CD4-positive, CD25-positive, alpha-beta regulatory T cell (primary cell): ENCODE measurements at regions not wholly inside any gene's neighbourhood (a gene's known extent, or its start where the extent isn't known, plus 50 kb on each side); places are given as distances from the start of the nearest gene placed in this dataset.

Experiments
- ATAC-seq, 2 donors: fragments of 150-1000 bp; cut with Tn5 transposase; one replicate each; pipeline ENCODE4 v1.10.0; 2021; ENCODE audit warnings: low read depth in 2 of 2, moderate number of reproducible peaks in 2 of 2, moderate library complexity in 1 of 2
- DNase-seq, 3 donors: peaks; one replicate each; pipeline versions ENCODE4 v3.0.0 to v3.0.0-alpha.2; 2012 to 2022; ENCODE audit warnings: mixed read lengths in 1 of 3
- H3K27ac ChIP-seq: one replicate; pipeline ENCODE4 v1.7.0; 2013; ENCODE audit warnings: mild to moderate bottlenecking, low read length; ENCODE audit not compliant: insufficient read depth, poor library complexity, severe bottlenecking
- H3K27me3 ChIP-seq: one replicate; pipeline ENCODE4 v1.7.0; 2013; ENCODE audit warnings: low read length; ENCODE audit not compliant: control insufficient read depth, insufficient read depth
- H3K36me3 ChIP-seq: one replicate; pipeline ENCODE4 v1.7.0; 2013; ENCODE audit warnings: mild to moderate bottlenecking, low read length, moderate library complexity; ENCODE audit not compliant: control insufficient read depth, insufficient read depth
- H3K4me1 ChIP-seq: 2 replicates; pipeline ENCODE4 v1.7.0; 2013; ENCODE audit warnings: mild to moderate bottlenecking, low read length; ENCODE audit not compliant: insufficient read depth, control insufficient read depth, poor library complexity, severe bottlenecking
- H3K4me3 ChIP-seq: one replicate; pipeline ENCODE4 v1.7.0; 2013; ENCODE audit warnings: low read depth, mild to moderate bottlenecking, low read length, moderate library complexity
- H3K9me3 ChIP-seq, 2 experiments: 1 replicate in 1 of 2; 2 replicates in 1 of 2; pipeline ENCODE4 v1.7.0; 2013; ENCODE audit warnings: low read length in 2 of 2, mild to moderate bottlenecking in 1 of 2, moderate library complexity in 1 of 2; ENCODE audit not compliant: control insufficient read depth in 2 of 2
- H3K27ac Mint-ChIP-seq, 3 donors: one replicate each; pipeline ENCODE4 v1.8.0; 2020 to 2022; ENCODE audit warnings: mild to moderate bottlenecking in 3 of 3, mixed read lengths in 3 of 3, moderate library complexity in 2 of 3
- H3K27me3 Mint-ChIP-seq: one replicate; pipeline ENCODE4 v1.8.0; 2022; ENCODE audit warnings: mild to moderate bottlenecking, mixed read lengths
- H3K36me3 Mint-ChIP-seq: one replicate; pipeline ENCODE4 v1.8.0; 2020; ENCODE audit warnings: mixed read lengths
- H3K4me1 Mint-ChIP-seq, 4 donors: one replicate each; pipeline ENCODE4 v1.8.0; 2020 to 2022; ENCODE audit warnings: mixed read lengths in 4 of 4, mild to moderate bottlenecking in 1 of 4
- H3K4me3 Mint-ChIP-seq, 4 donors: one replicate each; pipeline ENCODE4 v1.8.0; 2020 to 2022; ENCODE audit warnings: mild to moderate bottlenecking in 4 of 4, mixed read lengths in 4 of 4, moderate library complexity in 3 of 4
- H3K9me3 Mint-ChIP-seq, 7 donors: one replicate each; pipeline ENCODE4 v1.8.0; 2020 to 2022; ENCODE audit warnings: mixed read lengths in 7 of 7, mild to moderate bottlenecking in 3 of 7, moderate library complexity in 2 of 7

DNA sequence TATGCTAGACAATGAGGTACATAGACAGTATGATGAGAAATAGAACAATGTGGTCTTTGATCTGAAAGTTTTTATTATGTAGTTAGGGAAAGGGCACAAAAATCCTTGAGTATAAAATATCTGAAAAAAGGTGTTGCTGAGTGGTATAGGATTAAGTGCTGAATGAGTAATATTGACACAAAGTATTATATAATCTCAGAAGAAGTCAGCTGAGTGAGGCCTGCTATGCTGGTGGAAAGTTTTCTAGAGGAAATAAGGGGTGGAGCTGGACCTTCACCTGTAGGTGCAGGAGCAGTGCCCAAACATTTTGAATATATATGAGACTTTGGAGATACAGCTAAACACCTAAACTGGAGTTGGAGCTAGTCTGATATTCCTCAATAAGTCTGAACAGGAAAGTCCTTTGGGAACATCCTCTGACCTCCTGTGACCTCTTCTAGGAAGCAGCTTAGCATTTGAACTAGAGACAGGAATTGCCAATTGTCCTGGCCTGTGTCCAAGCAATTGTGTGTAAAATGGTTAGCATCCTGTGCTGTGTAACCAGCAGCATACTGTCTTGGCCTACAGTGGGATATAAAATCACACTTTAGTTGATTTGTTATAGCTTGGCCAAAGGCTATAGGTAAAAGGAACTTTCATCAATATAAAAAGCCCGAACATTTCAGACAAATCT is 285.3 kb downstream of the ANKRD50 start:
- DNase-seq (no peak), ATAC-seq (no peak)
- Histone ChIP-seq H3K27ac (no peak overlapping the region), H3K27me3 (no peaks in the 10 kb centered on the region), H3K9me3 (no peaks in the 10 kb centered on the region), H3K36me3 (no peaks in the 10 kb centered on the region), H3K4me3 (no peak overlapping the region), H3K4me1 (no peaks in the 10 kb centered on the region)
- no peaks in the 10 kb centered on the region for H3K4me1 Mint-ChIP-seq
- no peaks in the 10 kb centered on the region for H3K36me3 Mint-ChIP-seq
- H3K27ac Mint-ChIP-seq: no peak overlapping the region
- peaks cover 0 to 6% (median 3%) of the 10 kb centered on the region in 7 donors for H3K9me3 Mint-ChIP-seq
- no peak overlapping the region for H3K4me3 Mint-ChIP-seq
- H3K27me3 Mint-ChIP-seq: no peaks in the 10 kb centered on the region

DNA sequence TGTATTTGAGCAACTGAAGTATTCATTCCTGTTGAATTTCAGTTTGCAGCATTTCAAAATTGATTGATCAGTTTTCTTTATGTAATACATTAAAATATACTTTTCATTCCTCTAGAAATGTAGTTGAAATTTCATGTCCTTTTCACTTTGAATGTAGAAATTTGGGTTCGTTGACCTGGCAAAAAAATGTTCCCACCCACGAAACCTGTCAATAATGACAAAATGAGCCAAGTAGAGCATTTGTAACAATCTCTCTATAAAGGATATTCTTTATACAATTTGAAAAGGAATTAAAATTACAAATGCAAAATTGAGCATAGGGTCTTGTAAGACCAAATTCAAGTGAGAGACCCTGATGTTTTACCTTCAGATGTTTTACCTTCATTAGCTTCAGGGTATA is 283.9 kb downstream of the ANKRD50 start:
- DNase-seq: no peak
- H3K27ac ChIP-seq: no peak overlapping the region
- no peaks in the 10 kb centered on the region for H3K9me3 ChIP-seq
- Mint-ChIP-seq H3K4me1 (no peaks in the 10 kb centered on the region), H3K9me3 (peaks cover 0 to 6% (median 3%) of the 10 kb centered on the region in 7 donors), H3K4me3 (no peak overlapping the region), H3K27me3 (no peaks in the 10 kb centered on the region), H3K27ac (no peak overlapping the region), H3K36me3 (no peaks in the 10 kb centered on the region)
- ATAC-seq: no peak
- H3K4me1 ChIP-seq: no peaks in the 10 kb centered on the region
- no peaks in the 10 kb centered on the region for H3K27me3 ChIP-seq
- H3K4me3 ChIP-seq: no peak overlapping the region
- H3K36me3 ChIP-seq: no peaks in the 10 kb centered on the region

DNA sequence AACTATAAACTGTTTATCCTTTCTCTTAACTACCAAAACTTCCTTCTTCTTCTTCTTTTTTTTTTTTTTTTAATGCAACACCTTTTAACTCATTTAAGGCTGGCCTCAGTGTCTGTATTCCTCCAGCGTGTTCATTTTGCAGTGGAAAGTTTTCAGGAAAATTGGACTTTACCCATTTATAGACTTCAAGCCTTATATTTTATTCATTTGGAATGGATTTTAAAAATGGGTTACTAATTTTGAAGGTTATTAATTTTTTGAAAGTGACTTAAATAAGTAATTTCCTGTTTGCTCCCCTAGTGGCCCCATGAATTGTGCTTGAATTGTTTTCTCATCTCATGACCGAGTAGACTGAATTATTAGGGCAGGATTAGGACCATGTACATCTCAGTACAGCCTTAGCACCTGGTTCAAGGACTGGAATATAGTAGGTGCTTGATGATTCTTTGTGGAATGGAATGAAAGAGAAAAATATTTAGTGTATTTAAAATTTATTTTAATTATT is 282.7 kb downstream of the ANKRD50 start:
- Histone ChIP-seq H3K27me3 (no peaks in the 10 kb centered on the region), H3K36me3 (no peaks in the 10 kb centered on the region), H3K4me1 (no peaks in the 10 kb centered on the region), H3K27ac (no peak overlapping the region), H3K4me3 (no peak overlapping the region), H3K9me3 (no peaks in the 10 kb centered on the region)
- no peak overlapping the region for H3K4me3 Mint-ChIP-seq
- DNase-seq: no peak
- H3K27ac Mint-ChIP-seq: no peak overlapping the region
- H3K9me3 Mint-ChIP-seq: peaks cover 0 to 4% (median 3%) of the 10 kb centered on the region in 7 donors
- ATAC-seq: no peak
- H3K27me3 Mint-ChIP-seq: no peaks in the 10 kb centered on the region
- no peaks in the 10 kb centered on the region for H3K36me3 Mint-ChIP-seq
- no peaks in the 10 kb centered on the region for H3K4me1 Mint-ChIP-seq

DNA sequence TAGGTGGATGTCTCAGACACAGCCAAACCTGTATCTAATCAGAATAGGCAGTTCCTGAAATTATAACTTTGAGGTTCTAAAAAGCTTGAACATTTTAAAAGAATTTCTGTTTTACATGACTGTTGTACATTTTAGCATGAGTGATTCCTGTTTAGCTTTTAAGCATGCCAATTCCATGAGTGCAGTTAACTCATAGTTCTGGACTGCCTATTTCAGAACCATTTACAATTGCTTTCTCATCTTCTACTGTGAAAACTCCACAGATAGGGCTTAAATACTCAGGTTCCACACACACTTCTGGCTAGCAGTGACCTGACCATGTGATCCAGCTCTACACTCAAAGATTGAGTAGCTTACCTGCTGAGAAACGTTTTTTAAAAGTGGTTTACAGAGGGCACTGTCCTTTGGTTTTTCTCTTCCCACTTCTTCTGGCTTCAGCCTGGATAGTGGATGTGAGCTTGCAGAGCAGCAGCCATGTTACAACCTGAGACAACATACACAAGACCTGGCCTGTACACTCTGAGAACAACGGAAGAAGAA is 280.8 kb downstream of the ANKRD50 start:
- H3K4me1 ChIP-seq: no peaks in the 10 kb centered on the region
- no peaks in the 10 kb centered on the region for H3K36me3 ChIP-seq
- no peaks in the 10 kb centered on the region for H3K4me1 Mint-ChIP-seq
- DNase-seq (no peak), ATAC-seq (no peak)
- H3K4me3 ChIP-seq: no peak overlapping the region
- no peak overlapping the region for H3K27ac ChIP-seq
- H3K9me3 Mint-ChIP-seq: peaks cover 0 to 3% (median 1%) of the 10 kb centered on the region in 7 donors
- H3K4me3 Mint-ChIP-seq: no peak overlapping the region
- H3K36me3 Mint-ChIP-seq: no peaks in the 10 kb centered on the region
- H3K27ac Mint-ChIP-seq: no peak overlapping the region
- H3K27me3 Mint-ChIP-seq: no peaks in the 10 kb centered on the region
- H3K9me3 ChIP-seq: no peaks in the 10 kb centered on the region
- H3K27me3 ChIP-seq: no peaks in the 10 kb centered on the region

DNA sequence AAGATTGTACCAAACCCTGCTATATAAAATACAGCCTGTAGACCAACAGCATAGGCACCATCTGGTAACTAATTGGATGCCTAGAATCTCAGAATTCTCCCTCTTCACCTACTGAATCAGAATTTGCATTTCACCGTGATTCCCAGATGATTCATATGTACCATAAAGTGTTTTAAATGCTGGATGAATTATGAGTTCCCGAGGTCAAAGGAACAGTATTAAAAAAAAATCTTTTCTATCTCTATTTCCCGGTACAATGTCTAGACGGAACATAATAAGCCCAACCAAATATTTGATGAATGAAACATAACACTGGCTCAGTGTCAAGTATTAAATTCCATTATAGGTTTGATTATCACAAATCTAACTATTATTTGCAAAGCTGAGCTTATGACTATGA is 280.0 kb downstream of the ANKRD50 start:
- no peak overlapping the region for H3K27ac ChIP-seq
- Mint-ChIP-seq H3K4me3 (no peak overlapping the region), H3K4me1 (no peaks in the 10 kb centered on the region)

DNA sequence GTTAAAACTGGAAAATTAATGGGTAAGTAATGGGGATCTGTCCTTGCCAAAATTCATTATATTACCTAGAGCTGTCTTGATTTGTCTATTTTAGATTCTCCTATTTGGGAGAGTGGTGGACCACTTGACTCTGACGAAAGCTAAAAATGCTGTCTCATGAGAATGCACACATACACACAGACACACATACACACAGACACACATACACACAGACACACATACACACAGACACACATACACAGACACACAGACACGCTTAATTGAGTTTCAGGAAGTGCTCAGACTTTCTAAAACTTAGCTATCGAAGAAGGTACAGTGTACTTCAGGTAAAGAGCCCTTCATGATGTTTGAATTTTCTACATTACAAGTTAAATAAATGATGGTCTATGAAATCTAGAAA is 279.5 kb downstream of the ANKRD50 start:
- H3K36me3 Mint-ChIP-seq: no peaks in the 10 kb centered on the region
- H3K27me3 Mint-ChIP-seq: no peaks in the 10 kb centered on the region
- no peaks in the 10 kb centered on the region for H3K4me1 Mint-ChIP-seq
- H3K36me3 ChIP-seq: no peaks in the 10 kb centered on the region
- peaks cover 0 to 6% (median 2%) of the 10 kb centered on the region in 7 donors for H3K9me3 Mint-ChIP-seq
- no peaks in the 10 kb centered on the region for H3K9me3 ChIP-seq
- H3K4me3 ChIP-seq: no peak overlapping the region
- H3K27ac ChIP-seq: no peak overlapping the region
- no peak for DNase-seq
- ATAC-seq: no peak
- no peaks in the 10 kb centered on the region for H3K27me3 ChIP-seq
- H3K27ac Mint-ChIP-seq: no peak overlapping the region
- no peak overlapping the region for H3K4me3 Mint-ChIP-seq
- H3K4me1 ChIP-seq: no peaks in the 10 kb centered on the region

More for the DNA sequence above, 280.0 kb downstream of the ANKRD50 start:
- H3K27me3 ChIP-seq: no peaks in the 10 kb centered on the region
- H3K9me3 Mint-ChIP-seq: peaks cover 0 to 3% (median 1%) of the 10 kb centered on the region in 7 donors
- ATAC-seq: no peak
- H3K9me3 ChIP-seq: no peaks in the 10 kb centered on the region
- H3K36me3 ChIP-seq: no peaks in the 10 kb centered on the region
- H3K36me3 Mint-ChIP-seq: no peaks in the 10 kb centered on the region
- no peaks in the 10 kb centered on the region for H3K4me1 ChIP-seq
- no peak overlapping the region for H3K4me3 ChIP-seq
- no peak for DNase-seq
- H3K27ac Mint-ChIP-seq: no peak overlapping the region
- H3K27me3 Mint-ChIP-seq: no peaks in the 10 kb centered on the region

DNA sequence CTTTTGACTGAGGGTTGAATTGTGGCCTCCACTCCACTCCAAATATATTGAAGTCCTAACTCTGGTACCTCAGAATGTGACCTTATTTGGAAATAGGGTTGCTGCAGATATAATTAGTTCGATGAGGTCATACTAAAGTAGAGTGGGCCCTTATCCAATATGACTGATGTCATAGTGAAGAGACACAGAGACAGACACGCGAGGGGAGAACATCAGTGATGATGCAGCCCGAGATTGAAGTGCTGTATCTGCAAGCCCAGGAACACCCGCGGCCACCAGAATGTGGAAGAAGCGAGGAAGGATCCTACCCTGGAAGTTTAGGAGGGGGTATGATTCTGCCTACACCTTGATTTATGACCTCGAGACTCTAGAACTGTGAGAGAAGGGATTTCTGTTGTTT is 279.0 kb downstream of the ANKRD50 start:
- no peak for ATAC-seq
- H3K4me1 Mint-ChIP-seq: no peaks in the 10 kb centered on the region
- H3K27ac Mint-ChIP-seq: no peak overlapping the region
- Histone ChIP-seq H3K27me3 (no peaks in the 10 kb centered on the region), H3K36me3 (no peaks in the 10 kb centered on the region), H3K4me1 (no peaks in the 10 kb centered on the region), H3K4me3 (no peak overlapping the region), H3K27ac (no peak overlapping the region), H3K9me3 (no peaks in the 10 kb centered on the region)
- H3K27me3 Mint-ChIP-seq: no peaks in the 10 kb centered on the region
- H3K9me3 Mint-ChIP-seq: peaks cover 0 to 6% (median 2%) of the 10 kb centered on the region in 7 donors
- no peak overlapping the region for H3K4me3 Mint-ChIP-seq
- no peaks in the 10 kb centered on the region for H3K36me3 Mint-ChIP-seq
- DNase-seq: no peak
